ENCODE measurements at regions not wholly inside any gene's neighbourhood (a gene's known extent, or its start where the extent isn't known, plus 50 kb on each side); places are given as distances from the start of the nearest gene placed in this dataset.
"Not testable (repeated sequence)": the region's sequence is repeated elsewhere in the genome, so short reads cannot be mapped to it uniquely, and the experiment has no call there.

- not testable (repeated sequence) for TF ChIP-seq BRF2 (IDR thresholded peaks at IDR 0.05; ENCODE audit: borderline replicate concordance, insufficient read depth, insufficient read length); CTCF (IDR thresholded peaks at IDR 0.05 in 2 of 3, conservative IDR thresholded peaks at IDR 0.05 in 1 of 3; ENCODE audit: insufficient read depth in 2 of 3, low read depth in 1 of 3, low read length in 3 of 3); SIN3B (IDR thresholded peaks at IDR 0.05; ENCODE audit: low read depth); ZNF197 (CRISPR knock-in tag; IDR thresholded peaks at IDR 0.05; ENCODE audit: low read depth); JUNB (CRISPR knock-in tag; conservative IDR thresholded peaks at IDR 0.05); GTF2F1 (IDR thresholded peaks at IDR 0.05; ENCODE audit: low read depth, low read length); ARNT (IDR thresholded peaks at IDR 0.05)
These were observed 80.6 kb upstream of the CLEC6A start for GRCh38 chr12:8375122-8375521.
